Stomach (tissue), 8 donors: ENCODE measurements at regions not wholly inside any gene's neighbourhood (a gene's known extent, or its start where the extent isn't known, plus 50 kb on each side); places are given as distances from the start of the nearest gene placed in this dataset.

Experiments used
- DNase-seq, 2 donors: peaks; one replicate each; pipeline versions ENCODE4 v3.0.0 to v3.0.0-alpha.2; 2013 to 2019
- H3K27ac ChIP-seq, 5 donors: fragments of 200-600 bp in 4 of 5; sonication (generic) in 4 of 5; one replicate each; pipeline ENCODE4 v1.5.1; 2013 to 2019; ENCODE audit warnings: mild to moderate bottlenecking in 1 of 5, moderate library complexity in 1 of 5
- H3K27me3 ChIP-seq, 3 donors: fragments of 200-600 bp; sonication (generic); one replicate each; pipeline ENCODE4 v1.5.1; 2017 to 2019; ENCODE audit warnings: mixed run types in 1 of 3
- H3K36me3 ChIP-seq, 4 donors: fragments of 200-600 bp; sonication (generic); 1 replicate in 3 of 4; 2 replicates in 1 of 4; pipeline ENCODE4 v1.5.1; 2016 to 2019
- H3K4me1 ChIP-seq, 4 donors: fragments of 200-600 bp; sonication (generic); one replicate each; pipeline ENCODE4 v1.5.1; 2016 to 2019
- H3K4me3 ChIP-seq, 4 donors: fragments of 200-600 bp; sonication (generic) in 3 of 4; one replicate each; pipeline ENCODE4 v1.5.1; 2016 to 2019; ENCODE audit warnings: mild to moderate bottlenecking in 1 of 4
- H3K9me3 ChIP-seq, 4 donors: fragments of 200-600 bp; sonication (generic); one replicate each; pipeline ENCODE4 v1.5.1; 2016 to 2019
- CTCF ChIP-seq, 7 experiments: fragments of 450-650 bp in 4 of 7; fragments of 200-600 bp in 3 of 7; sonication (generic) in 3 of 7; IDR thresholded peaks; one replicate each; pipeline ENCODE4 v1.5.1; 2016 to 2019; ENCODE audit warnings: antibody characterized with exemption in 7 of 7, control low read depth in 2 of 7, mild to moderate bottlenecking in 1 of 7
- EP300 ChIP-seq: sonication (generic); formaldehyde crosslinking; IDR thresholded peaks from one replicate; pipeline ENCODE4 v1.6.1; 2017; ENCODE audit warnings: antibody characterized with exemption
- POLR2A ChIP-seq, 4 donors: fragments of 450-650 bp; IDR thresholded peaks; one replicate each; pipeline ENCODE4 v1.6.1; 2016; ENCODE audit warnings: antibody characterized with exemption in 4 of 4, control low read depth in 2 of 4, mild to moderate bottlenecking in 1 of 4, moderate library complexity in 1 of 4
- POLR2AphosphoS5 ChIP-seq, 3 donors: sonication (generic); formaldehyde crosslinking; IDR thresholded peaks; one replicate each; pipeline ENCODE4 v1.6.1; 2016; ENCODE audit warnings: antibody characterized with exemption in 3 of 3
- WGBS, 5 donors: extraction: QIAGEN DNeasy Blood & Tissue Kit in 3 of 5; methylation state at CpG; one replicate each; pipeline versions ENCODE4 v1.1.5 to v1.1.7; 2013 to 2018; 5-methylcytosine and 5-hydroxymethylcytosine counted together
- intact Hi-C: fragments of 100-400 bp; cut with DNase I; formaldehyde crosslinking; loops from one replicate; pipeline ENCODE4 v1.15.1; 2023; ENCODE audit warnings: low total_unique reads
- donor health status: healthy with polysubstance abuse.
- donor health status: Bipolar disorder and iron deficiency.
- donor health status: healthy.

GRCh38 chr7:28361551-28361950 is 50.8 kb upstream of the CREB5 start:
- no peaks in the 10 kb centered on the region for H3K4me1 ChIP-seq
- WGBS, 5 donors: 80 to 83% (median 81%) methylated on average over 1 of the region's 1 CpG
- DNase-seq: no peak
- H3K9me3 ChIP-seq: peaks cover 0 to 7% (median 0%) of the 10 kb centered on the region in 4 donors
- H3K4me3 ChIP-seq: no peak overlapping the region
- no peaks in the 10 kb centered on the region for H3K36me3 ChIP-seq
- TF ChIP-seq CTCF (IDR thresholded peaks at IDR 0.05) (no peak), POLR2AphosphoS5 (IDR thresholded peaks at IDR 0.05) (no peak), POLR2A (IDR thresholded peaks at IDR 0.05) (no peak), EP300 (no peak)
- peaks cover 0 to 6% (median 0%) of the 10 kb centered on the region in 3 donors for H3K27me3 ChIP-seq
- no peak overlapping the region for H3K27ac ChIP-seq
- intact Hi-C loops: no loop called here

GRCh38 chr7:28362182-28362581 is 50.1 kb upstream of the CREB5 start:
- Histone ChIP-seq H3K4me1 (no peaks in the 10 kb centered on the region), H3K27me3 (no peaks in the 10 kb centered on the region), H3K27ac (no peak overlapping the region), H3K4me3 (no peak overlapping the region), H3K9me3 (peaks cover 0 to 7% (median 0%) of the 10 kb centered on the region in 4 donors), H3K36me3 (no peaks in the 10 kb centered on the region)
- intact Hi-C loops: no loop called here
- WGBS, 5 donors: 85 to 100% (median 93%) methylated on average over 1 of the region's 1 CpG
- no peak for TF ChIP-seq CTCF (IDR thresholded peaks at IDR 0.05)
- TF ChIP-seq EP300: no peak
- TF ChIP-seq POLR2A (IDR thresholded peaks at IDR 0.05): no peak
- no peak for TF ChIP-seq POLR2AphosphoS5 (IDR thresholded peaks at IDR 0.05)
- DNase-seq: no peak
